ENCODE measurements at regions not wholly inside any gene's neighbourhood (a gene's known extent, or its start where the extent isn't known, plus 50 kb on each side); places are given as distances from the start of the nearest gene placed in this dataset.

GRCh38 chr20:22887796-22888195 lies 147.3 kb upstream of the SSTR4 start:
- no peak for TF ChIP-seq CTCF (conservative IDR thresholded peaks at IDR 0.05)
- H3K27ac ChIP-seq: no peak overlapping the region

GRCh38 chr20:22890594-22891300 lies 144.4 kb upstream of the SSTR4 start:
- no peak for TF ChIP-seq CTCF (conservative IDR thresholded peaks at IDR 0.05)
- no peak overlapping the region for H3K27ac ChIP-seq

- H3K27ac ChIP-seq: no peak overlapping the region
- TF ChIP-seq CTCF (conservative IDR thresholded peaks at IDR 0.05): no peak
These were observed 133.9 kb upstream of the SSTR4 start for GRCh38 chr20:22901164-22901563.

GRCh38 chr20:22901921-22902320 lies 133.2 kb upstream of the SSTR4 start:
- H3K27ac ChIP-seq: no peak overlapping the region
- TF ChIP-seq CTCF (conservative IDR thresholded peaks at IDR 0.05): no peak

- H3K27ac ChIP-seq: no peak overlapping the region
- TF ChIP-seq CTCF (conservative IDR thresholded peaks at IDR 0.05): no peak
These were observed 130.7 kb upstream of the SSTR4 start for GRCh38 chr20:22904386-22904785.

GRCh38 chr20:22904905-22905304 lies 130.2 kb upstream of the SSTR4 start:
- no peak for TF ChIP-seq CTCF (conservative IDR thresholded peaks at IDR 0.05)
- no peak overlapping the region for H3K27ac ChIP-seq

- H3K27ac ChIP-seq: no peak overlapping the region
- TF ChIP-seq CTCF (conservative IDR thresholded peaks at IDR 0.05): no peak
These were observed 129.5 kb upstream of the SSTR4 start for GRCh38 chr20:22905658-22906057.

Data from VCaP (cell line).